GM19025 (cell line): ENCODE measurements at regions not wholly inside any gene's neighbourhood (a gene's known extent, or its start where the extent isn't known, plus 50 kb on each side); places are given as distances from the start of the nearest gene placed in this dataset.
"Not testable (repeated sequence)": the region's sequence is repeated elsewhere in the genome, so short reads cannot be mapped to it uniquely, and the experiment has no call there.

Experiments
- ATAC-seq: cut with Tn5 transposase; IDR thresholded peaks from one replicate; pipeline ENCODE4 v1.9.1; 2021; ENCODE audit warnings: mild to moderate bottlenecking, low read depth, moderate library complexity; ENCODE audit not compliant: unreplicated experiment

- ATAC-seq = no peak
These were observed 59.2 kb upstream of the KCNK2 start for GRCh38 chr1:215023155-215023832.

DNA sequence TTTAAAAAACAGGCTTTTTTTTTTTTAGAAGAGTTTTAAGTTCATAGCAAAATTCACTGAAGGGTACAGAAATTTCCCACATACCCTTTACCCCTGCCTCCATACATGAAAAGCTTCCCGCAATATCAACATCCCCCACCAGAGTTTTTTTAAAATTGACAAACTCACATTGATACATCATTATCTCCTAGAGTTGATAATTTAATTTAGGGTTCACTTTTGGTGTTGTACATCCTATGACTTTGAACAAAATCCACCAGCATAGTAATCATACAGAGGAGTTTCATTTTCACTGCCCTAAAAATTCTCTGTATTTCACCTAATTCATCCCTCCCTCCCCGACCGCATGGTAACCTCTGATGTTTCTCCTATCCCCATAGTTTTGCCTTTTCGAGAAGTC lies 53.6 kb upstream of the KCNK2 start:
- ATAC-seq = no peak

- not testable (repeated sequence) for ATAC-seq
These were observed 52.0 kb upstream of the KCNK2 start for GRCh38 chr1:215030581-215030980.

DNA sequence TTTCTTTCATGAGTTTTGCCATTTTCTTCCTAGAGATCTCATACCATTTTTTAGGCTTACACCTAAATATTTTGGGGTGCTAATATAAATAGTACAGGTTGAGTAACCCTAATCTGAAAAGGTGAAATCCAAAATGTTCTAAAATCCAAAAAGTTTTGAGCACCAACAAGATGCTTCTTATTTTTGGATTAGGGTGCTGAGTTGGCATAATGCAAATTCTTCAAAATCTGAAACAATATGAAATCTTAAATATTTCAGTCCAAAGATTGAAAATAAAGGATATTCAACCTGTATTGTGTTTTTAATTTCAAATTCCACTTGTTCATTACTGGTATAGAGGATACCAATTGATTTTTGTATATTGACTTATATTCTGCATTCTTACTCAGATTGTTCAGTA lies 51.1 kb upstream of the KCNK2 start:
- no peak for ATAC-seq
